ENCODE measurements at regions not wholly inside any gene's neighbourhood (a gene's known extent, or its start where the extent isn't known, plus 50 kb on each side); places are given as distances from the start of the nearest gene placed in this dataset.
"Not testable (repeated sequence)": the region's sequence is repeated elsewhere in the genome, so short reads cannot be mapped to it uniquely, and the experiment has no call there.

- TF ChIP-seq CTCF (conservative IDR thresholded peaks at IDR 0.05; ENCODE audit: low read depth in 2 of 2): peak in 1 of 2 experiments; percentile 27; a peak in 3 of 4 replicates
- TF ChIP-seq EZH2 (IDR thresholded peaks at IDR 0.05; ENCODE audit: low read depth, unreplicated experiment); REST (IDR thresholded peaks at IDR 0.05; ENCODE audit: unreplicated experiment); POLR2AphosphoS5 (IDR thresholded peaks at IDR 0.05; ENCODE audit: low read depth); ETS1 (IDR thresholded peaks at IDR 0.05); JUNB (IDR thresholded peaks at IDR 0.05; ENCODE audit: unreplicated experiment); EZH2phosphoT487 (IDR thresholded peaks at IDR 0.05; ENCODE audit: unreplicated experiment); NANOG (IDR thresholded peaks at IDR 0.05; ENCODE audit: borderline replicate concordance); ZNF114 (CRISPR knock-in tag; IDR thresholded peaks at IDR 0.05): not testable (repeated sequence)
- peak; percentile 81 for TF ChIP-seq CREB1 (CRISPR knock-in tag; IDR thresholded peaks at IDR 0.05; ENCODE audit: low read depth)
Measured at GRCh38 chr4:118629697-118630096, 55.5 kb upstream of the METTL14 start.

Measured in GM23338 (cell line).